Fibroblast of skin of abdomen (primary cell): ENCODE measurements at regions not wholly inside any gene's neighbourhood (a gene's known extent, or its start where the extent isn't known, plus 50 kb on each side); places are given as distances from the start of the nearest gene placed in this dataset.

Source experiments
- DNase-seq: peaks from one replicate; pipeline ENCODE4 v3.0.0-alpha.2; 2013

- peak; percentile 83 for DNase-seq
Measured at GRCh38 chr6:14440940-14441781, 323.6 kb downstream of the CD83 start.

DNA sequence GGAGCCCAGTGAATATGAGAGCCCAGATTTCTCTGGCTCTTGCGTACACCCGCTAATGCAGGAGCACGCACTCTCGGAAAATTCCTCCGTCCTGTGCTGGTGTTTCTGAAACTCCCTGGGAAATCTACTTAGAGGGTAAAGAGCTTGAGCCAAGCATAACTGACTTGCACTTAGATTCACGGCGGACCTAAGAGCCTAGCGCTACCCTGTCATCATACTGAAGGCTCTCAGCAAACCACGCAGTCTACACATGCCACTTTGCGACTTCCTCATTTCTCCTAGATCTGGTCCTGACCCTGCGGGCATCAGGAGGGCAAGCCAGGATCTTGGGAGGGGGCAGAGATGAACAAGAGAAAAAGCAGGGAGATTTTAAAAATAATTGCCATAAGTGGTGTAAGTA lies 324.7 kb downstream of the CD83 start:
- no peak for DNase-seq

DNA sequence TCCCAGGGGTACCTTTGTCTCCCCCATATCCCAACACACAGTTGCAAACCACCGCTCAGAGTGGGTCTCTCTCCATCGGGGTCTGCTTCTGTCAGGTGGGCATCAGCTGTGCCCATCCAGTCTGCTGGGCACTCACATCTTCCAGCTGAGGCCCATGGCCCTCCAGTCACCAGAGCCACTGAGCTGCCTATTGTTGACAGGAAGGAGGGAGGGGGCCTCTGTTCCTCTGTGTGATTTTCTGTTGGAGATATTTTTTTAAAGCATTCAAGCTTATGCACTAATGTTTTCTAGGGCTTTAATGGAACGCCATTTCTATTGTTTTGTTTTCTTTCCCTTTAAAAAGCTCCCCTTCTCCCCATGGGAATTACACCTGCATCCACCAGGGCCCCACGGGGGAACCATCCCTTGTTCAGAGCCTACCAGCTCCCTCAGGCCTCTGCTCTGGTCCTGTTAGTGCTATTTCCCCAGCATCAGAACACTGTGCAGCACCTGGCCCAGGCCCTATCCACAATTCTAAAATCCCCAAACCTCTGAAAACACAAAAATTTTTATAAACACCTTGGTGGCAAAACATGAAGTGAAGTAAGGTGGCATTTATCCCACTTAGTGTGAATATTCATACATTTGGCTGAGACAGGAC lies 326.2 kb downstream of the CD83 start:
- no peak for DNase-seq

- DNase-seq = no peak
Measured at GRCh38 chr6:14444295-14444972, 326.9 kb downstream of the CD83 start.

- DNase-seq = no peak
Measured at GRCh38 chr6:14447240-14447639, 329.7 kb downstream of the CD83 start.

DNA sequence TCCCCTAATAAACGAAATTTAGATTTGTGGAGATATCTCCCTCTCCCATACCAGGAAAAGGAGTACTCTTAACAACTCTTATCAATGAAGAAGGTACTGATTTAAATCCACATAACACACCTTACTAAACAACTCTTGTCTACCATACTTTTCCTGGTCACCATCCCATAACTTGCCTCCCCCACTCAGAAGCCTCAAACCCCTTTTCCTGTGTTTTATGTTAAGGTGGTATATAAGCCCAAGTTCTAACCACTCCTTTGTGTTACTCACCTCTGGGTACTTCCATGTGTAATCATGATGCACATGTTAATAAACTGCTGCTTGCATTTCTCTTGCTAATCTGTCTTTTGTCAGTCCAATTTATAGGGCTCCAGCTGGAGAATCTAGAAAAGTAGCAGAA lies 330.7 kb downstream of the CD83 start:
- no peak for DNase-seq

DNA sequence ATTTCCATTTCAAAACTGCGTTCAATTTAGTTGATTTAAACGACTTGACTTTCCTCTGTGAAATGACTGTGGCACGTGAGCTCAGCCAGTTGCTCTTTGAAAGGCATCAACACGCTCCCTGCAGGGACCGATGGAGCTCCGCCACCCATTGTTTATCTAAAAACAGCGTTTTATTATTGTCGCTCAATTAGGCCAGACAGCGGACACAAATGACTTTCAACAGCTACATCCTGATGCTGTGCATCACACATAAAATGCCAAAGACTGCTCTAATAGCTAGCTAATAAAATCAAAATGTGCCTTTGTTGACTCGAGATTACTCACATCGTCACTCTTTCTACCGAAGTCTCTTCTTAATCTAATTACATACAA lies 332.5 kb downstream of the CD83 start:
- DNase-seq = no peak

DNA sequence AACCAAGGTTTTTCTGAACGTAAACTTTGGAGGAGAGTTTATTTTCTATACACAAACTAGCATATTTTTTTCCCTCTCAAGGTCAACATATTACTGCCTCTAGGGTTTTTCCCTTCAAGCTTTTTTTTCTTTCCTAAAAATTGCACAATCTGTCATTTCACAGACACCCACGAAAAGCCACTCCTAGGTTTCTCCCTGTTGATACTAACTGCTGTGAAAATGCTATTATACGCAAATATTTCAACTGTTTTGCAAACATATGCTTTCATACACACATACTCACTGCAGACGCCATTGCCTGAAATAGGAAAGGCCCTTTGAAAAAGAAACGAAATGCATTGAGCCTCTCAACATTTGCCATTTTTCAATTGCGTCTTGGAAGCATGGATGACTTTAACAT lies 333.0 kb downstream of the CD83 start:
- DNase-seq = no peak

DNA sequence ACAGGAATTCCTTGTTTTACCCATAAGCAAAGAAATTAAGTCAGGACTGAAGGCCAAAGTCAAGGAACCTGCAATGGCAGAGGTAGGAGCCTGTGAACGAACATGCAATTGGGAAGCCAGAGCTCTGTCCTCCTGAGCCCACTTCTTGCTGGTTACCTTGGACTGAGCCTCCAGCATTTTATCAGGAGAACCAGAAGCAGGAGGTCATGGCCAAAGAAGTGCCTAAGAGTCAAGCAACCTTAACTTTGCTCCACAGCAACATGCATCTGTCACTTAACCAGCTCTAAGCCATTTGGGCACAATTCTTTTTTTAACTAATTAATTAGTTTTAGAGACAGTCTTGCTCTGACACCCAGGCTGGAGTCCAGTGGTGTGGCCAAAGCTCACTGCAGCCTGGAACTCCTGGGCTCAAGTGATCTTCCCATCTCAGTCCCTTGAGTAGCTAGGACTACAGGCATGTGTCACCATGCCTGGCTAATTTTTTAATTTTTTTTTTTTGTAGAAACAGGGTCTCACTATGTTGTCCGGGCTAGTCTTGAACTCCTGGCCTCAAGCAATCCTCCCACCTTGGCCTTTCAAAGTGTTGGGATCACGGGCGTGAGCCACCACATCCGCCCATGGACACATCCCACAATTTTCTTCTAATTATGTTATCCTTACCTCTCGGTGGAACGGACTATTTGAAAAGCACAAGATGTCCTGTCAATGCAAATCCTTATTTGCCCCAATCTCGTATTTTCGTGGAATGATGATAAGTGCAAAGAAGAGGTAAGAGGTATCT lies 334.2 kb downstream of the CD83 start:
- DNase-seq = no peak

DNA sequence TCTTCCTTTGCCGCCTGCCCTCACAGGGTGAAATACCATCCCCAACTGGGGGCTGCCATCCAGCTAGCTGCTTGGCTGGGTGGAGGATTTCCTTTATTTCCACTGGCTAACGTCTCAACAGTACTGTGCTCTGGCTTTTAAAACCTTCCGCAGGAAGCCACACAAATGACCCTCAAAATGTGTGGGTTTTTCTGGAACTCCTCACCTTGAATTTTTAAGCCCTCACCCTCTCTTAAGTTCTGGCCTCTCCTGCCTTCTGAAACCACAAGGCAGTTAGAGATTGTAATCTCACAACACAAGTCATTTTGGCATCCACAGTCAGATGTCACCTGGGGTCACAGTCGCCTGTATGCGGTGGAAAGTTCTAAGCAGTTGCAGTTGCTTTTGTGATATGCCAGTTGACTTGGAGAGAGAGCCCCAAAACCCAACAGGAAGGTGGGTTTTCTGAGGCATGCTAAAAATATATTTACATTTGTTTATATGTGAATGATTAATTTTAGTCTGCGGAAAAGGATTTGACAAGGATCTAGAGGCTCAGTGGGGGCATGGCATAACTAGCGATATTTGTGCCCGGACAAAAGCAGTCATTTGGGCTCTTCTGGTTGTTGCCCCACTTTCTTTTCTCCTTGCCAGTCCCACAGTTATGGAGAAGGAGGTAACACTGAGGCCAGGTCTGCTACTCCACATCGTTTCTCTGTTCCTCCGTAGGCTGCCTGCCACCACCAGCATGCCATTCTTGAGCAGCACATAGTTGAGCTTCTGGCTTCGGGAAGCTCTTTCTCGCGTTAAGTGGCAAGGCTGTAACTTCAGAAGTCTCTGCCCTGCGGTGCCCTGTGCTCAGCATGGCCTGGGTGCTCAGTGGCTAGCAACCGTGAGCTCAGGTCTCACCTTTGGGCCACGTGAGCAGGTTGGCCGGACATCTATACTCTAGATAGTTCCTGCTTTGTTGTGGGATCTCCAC lies 335.3 kb downstream of the CD83 start:
- no peak for DNase-seq

- no peak for DNase-seq
Measured at GRCh38 chr6:14453712-14454472, 336.3 kb downstream of the CD83 start.

DNA sequence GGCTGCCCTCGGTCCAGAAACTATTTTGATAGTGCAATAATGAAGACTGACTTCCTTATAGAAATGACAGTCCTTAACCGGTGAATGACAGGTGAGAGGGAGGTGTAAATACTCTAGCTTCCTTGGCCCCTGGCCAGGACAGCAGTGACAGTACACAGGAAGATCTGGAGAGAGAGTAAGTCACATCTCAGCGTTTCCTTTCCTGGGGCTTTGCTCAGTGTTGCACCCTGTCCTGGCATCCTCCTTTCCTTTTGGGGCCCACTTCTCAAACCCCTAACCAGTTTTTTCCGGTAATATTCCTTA lies 336.9 kb downstream of the CD83 start:
- DNase-seq = no peak

GRCh38 chr6:14455427-14455826 lies 337.9 kb downstream of the CD83 start:
- no peak for DNase-seq

DNA sequence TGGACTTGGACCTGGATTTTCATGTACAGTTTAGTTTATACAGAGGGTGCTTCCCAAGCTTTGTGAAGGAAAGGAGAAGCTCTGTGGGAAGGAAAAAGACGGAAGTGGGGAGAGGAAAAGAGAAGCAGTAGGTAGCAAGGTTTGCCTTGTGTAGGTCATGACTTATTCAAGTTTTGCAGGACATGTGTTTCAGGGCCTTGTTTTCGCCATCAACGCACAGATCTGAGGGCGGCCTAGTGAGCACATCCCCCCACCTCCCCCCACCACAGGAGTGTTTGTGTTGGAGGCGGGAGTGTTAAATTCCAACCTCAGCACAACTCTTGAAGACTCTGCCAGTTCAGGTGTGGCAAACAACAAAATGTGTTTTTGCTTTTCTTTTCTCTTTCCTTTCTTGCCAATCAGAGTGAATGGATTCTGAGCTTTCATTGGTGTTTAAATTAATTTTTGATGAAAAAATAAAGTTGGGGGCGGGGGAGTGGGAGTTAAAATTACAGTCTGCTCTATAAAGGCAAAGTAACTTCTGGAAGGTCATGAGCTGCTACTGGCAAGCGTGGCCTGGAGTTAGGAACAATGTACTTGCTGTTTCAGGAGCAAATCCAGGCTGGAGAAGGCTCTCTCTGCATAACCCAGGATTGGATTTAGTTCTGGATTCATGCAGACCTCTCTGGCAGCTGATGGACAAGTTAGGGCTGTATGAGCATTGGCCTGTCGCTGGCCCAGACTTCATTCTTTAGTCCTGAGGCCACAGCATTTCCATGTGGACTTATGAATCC lies 338.5 kb downstream of the CD83 start:
- no peak for DNase-seq

- no peak for DNase-seq
Measured at GRCh38 chr6:14456941-14457340, 339.4 kb downstream of the CD83 start.

- peak; percentile 94 for DNase-seq
Measured at GRCh38 chr6:14458669-14459266, 341.2 kb downstream of the CD83 start.

GRCh38 chr6:14459315-14459714 lies 341.7 kb downstream of the CD83 start:
- DNase-seq = peak; percentile 31

DNA sequence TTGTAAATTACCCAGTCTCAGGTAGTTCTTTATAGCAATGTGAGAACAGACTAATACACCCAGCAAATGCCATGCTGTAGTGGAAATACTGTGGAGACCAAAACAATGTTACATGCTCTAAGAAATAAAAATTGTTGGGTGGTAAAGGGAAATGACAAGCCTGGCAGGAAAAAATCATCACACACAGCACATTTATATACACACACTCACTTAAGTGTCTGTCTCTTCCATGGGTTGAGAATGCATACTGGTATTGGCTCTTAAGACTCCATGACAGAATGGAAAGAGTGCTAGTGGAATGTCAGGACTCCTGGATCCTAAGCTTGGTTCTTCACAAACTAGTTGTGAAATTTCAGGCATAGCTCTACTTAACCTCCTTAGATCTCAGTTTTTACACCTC lies 343.0 kb downstream of the CD83 start:
- no peak for DNase-seq

GRCh38 chr6:14462135-14462534 lies 344.6 kb downstream of the CD83 start:
- no peak for DNase-seq

- no peak for DNase-seq
Measured at GRCh38 chr6:14462566-14462965, 345.0 kb downstream of the CD83 start.
